HG02610 (cell line): ENCODE measurements at regions not wholly inside any gene's neighbourhood (a gene's known extent, or its start where the extent isn't known, plus 50 kb on each side); places are given as distances from the start of the nearest gene placed in this dataset.
"Not testable (repeated sequence)": the region's sequence is repeated elsewhere in the genome, so short reads cannot be mapped to it uniquely, and the experiment has no call there.

Experiments
- ATAC-seq: cut with Tn5 transposase; IDR thresholded peaks from one replicate; pipeline ENCODE4 v1.9.1; 2021; ENCODE audit warnings: mild to moderate bottlenecking, moderate library complexity; ENCODE audit not compliant: unreplicated experiment

DNA sequence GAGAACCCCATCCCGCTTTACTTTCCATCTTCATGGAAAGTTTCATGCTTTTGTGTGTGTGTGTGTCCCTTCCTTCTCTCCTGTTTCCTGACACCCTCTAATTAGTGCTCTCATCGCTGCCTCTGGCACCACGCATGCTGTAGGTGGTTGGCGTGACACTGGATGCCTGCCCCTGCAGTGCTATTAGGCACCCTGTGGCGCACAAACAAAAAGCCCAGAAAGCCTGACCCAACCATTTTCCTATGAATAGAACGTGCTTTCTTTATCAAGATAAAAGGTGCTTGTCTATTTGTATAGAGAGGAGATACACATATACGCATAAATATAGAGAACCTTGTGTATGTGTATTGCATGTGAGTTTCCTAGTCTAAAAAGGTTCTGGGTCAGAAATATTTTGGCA lies 120.8 kb upstream of the CDCA7L start:
- no peak for ATAC-seq

DNA sequence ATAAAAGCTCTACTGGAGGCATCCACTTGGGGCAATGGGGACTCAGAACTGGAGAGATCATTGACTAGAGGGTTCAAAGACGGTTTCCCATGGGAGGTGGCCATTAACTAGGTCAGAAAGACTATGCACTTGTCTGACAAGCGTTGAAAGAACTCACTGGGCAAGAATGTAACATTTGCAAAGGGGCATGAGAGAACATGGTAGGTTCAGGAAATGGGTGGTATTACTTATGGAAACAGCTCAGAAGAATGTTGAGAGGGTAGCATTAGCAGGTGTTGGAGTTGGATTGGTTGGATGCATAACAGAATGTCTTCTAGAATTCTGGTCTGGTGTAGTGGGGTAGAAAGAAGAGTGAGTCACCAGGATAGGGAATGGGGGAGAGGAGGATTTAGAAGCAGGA lies 119.1 kb upstream of the CDCA7L start:
- ATAC-seq = no peak

DNA sequence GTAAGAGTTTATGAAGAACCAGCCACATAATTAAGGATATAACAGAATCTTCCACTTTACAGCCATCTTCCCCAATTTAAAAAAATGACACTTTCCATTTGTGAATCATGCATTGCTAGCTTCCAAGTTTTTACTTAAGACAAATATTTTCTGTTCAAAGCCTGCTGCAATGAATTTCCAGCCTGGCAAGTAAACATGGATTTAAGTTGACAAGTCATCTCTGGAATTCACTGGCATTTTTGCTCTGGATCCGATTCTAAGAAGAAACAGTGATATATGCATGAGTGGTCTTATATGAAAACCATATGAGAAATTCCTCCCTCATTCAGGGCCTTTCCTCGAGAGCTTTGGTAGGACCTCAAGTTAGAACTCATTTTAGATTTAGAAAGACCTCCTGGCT lies 116.1 kb upstream of the CDCA7L start:
- ATAC-seq = no peak

DNA sequence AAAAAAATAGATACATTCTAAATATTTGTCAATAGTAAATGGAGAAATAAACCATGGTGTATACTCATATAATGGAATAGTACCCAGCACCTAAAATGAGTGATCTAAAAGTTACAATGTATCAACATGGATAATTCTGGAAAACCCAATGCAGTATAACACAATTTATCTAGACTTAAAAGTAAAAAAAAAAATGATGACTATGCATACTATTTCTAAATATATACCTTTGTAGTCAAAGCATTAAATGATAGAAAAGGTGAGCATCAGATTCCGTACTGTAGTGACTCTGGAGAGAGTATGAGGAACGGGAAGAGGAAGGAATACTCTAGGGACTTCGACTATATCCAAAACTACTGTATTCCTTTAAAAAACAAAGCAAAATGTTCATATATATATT lies 115.2 kb upstream of the CDCA7L start:
- no peak for ATAC-seq

DNA sequence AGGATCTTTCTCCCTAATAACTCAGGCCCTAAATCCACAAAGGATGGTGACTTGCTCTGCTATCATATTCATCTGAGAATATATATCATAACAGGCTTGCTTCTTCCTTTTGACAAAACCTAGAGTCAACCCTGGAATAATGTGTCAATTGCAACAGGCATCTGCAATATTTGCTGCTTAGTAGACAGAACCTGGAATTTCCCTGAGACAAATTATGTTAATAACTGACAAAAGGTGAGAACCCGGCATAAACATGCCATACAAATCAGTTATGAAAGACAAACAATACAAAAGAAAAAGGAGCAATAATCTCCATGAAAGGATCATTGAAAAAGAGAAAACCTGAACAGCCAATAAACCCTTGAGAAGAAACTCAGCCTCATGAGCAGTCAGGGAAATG lies 114.5 kb upstream of the CDCA7L start:
- no peak for ATAC-seq

DNA sequence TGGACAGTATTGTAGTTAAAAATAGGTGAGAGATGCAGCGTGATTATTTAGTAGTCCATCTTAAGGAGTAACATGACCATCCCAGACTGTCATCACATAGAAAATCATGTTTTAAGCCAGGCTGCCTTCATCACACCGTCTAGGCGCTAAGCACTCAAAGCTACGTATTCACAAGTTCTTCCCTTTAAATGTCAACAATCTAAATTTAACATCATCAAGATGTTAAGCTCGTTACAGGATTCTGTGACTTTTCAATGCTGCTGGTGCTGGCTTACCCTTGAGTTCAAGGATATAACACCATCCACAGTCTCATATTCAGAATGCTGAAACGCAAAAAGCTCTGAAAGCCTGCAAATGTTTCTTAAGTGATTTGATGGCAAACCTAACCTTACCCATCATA lies 109.5 kb upstream of the CDCA7L start:
- no peak for ATAC-seq

DNA sequence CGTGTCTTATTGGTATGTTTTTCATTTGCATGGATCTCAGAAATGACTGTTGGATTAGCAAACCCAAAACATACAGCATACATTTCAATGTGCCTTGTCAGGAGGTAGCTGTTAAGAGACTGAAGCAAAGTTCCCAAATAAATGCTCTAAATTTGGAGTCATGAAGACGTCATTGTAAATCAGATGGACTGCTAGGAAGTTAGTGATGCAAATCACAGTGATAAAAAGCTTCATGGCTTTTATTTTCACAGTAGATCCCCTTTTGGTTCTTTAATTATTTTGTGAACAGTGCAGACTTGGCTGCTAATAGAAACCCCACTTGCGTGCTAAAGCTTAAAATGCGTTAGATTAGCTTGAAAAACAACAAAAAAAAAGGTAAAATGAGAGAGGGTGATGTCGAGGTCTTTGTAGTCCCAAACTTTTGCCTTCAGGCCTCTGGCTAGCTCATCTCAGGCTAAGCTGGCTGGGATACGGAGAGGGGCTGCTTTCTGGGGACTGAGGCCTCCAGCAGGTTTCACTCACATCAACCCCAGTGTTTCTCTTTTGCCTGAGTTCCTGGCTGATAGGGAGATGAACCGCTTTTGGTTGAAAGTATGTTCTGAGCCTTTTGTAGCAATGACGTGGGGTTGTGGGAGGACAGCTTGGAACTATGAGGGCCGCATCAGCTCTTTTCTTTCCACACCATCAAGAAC lies 107.1 kb upstream of the CDCA7L start:
- no peak for ATAC-seq

DNA sequence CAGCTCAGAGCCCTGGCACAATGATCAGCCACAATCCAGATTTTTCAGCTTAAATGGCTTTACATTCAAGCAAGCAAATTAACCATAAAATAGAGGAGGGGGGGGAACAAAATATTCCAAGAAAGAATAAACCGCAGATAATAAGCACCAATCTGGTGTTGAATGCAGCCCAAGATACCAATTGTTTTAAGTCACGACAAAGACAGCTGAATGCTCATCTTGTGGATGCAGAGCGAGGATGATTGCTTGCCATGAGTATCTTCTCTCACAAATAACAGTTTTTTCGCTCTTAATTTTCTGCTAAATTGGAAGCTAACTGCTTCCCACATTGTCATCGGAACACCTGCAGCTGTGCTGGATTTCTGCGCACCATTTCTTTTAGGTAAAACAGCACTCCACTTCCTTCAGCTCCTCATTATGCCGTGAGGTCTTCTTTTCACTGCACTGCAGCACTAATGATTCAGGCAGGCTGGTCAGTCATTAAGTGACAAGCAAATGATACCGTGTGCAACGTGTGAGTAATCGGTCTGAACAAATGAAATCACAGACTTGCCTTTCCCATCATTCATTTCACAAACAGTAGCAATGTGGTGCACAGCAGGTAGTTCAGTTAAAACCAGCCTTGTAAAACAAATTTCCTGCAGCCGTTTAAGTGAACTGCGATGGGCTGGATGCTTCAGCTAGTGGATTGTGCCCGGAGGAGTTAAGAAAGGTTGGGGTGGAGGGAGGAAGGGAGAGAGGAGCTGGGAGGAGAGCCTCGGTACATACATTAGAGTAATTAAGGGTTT lies 106.4 kb upstream of the CDCA7L start:
- ATAC-seq = no peak

DNA sequence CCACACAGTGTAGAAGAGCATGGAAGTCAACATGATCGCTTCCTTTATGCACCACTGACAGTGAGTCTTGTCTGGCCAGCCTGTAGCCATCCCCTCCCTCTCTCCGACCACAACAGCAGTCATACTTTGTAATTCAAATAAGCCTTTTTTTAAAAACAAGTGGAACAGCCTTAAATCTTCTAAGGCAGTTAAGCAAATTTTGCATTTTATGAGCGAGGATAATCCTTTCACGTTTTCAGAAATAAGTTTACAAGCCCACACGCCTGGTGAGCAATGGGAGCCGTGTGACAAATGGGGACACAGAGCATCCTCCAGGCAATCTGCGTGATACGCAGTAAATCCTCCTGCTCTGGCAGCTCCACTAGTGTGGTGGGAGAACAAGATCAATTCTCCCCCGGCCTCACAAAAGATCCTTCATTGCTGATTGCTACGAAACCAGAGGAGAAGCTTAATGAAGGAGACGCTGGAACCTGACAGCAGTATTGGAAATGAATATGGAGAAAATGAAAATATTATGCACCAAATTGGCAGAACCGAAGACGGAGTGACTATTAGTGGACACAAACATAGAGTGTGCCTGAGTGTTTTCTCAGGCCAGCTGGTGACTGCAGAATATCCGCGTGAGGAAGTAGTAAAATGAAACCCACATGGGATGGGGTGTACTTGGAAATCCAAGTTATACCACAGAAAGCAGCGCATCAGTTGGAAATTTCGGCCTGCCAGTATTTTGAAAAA lies 104.2 kb upstream of the CDCA7L start:
- no peak for ATAC-seq

DNA sequence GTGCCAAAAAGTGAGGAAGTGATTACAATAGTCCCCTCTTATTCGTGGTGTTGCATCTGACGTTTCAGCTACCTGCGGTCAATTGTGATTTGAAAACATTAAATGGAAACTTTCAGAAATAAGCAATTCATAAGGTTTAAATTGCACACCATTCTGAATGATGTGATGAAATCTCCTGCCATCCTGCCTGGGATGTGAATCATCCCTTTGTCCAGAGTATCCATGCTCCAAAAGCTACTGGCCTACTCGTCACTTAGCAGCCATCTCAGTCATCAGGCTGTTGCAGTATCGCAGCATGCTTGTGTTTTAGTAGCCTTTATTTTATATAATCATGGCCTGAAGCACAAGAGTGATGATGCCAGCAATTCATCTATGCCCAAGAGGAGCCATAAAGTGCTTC lies 97.7 kb upstream of the CDCA7L start:
- ATAC-seq = no peak

DNA sequence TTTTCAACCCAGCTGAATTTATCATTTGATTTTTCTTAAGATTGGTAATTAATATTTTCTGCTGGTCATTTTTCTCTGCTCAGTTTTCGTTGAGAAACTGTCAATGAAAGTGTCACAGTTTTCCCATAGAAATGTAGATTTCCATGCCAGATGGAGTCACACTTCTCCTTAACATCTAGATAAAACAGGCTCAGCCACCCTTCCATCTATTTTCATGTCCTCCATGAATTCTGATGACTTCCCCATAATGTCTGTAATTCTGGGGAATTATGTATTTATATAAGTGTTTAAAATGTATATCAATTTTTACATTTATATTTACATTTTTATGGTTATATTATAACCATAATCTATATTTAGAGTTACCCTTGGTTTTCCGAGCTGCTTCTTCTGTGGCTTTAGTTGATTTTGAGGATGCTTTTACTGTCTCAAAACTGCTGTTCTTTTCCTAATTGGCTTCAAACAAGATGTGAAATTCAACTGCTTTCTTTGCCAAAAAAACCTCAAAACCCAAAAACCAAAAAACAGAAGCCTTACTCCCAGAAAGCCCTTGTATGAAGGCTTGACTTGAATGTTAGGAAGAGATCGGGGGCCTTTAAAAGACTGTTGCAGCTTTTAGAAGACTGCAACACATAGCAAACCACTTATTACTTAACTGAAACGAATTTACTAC lies 95.4 kb upstream of the CDCA7L start:
- ATAC-seq = no peak

DNA sequence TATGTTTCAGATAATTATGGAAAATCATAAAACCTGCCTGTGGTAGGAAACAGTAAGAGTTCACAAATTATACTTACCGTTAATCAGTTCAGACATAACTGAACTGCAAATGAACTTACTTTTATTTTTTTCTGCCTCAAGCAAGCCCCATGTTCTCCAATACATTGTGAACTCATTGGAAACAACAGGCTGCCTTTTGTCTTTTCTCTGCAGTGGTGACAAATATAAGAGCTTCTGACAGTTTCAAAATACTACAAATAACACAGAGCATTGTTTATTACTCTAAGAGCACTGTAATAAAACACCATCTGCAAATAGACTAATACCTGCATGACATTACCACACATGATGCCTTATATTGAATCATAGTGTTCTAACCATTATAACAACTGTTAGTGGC lies 94.0 kb upstream of the CDCA7L start:
- no peak for ATAC-seq

DNA sequence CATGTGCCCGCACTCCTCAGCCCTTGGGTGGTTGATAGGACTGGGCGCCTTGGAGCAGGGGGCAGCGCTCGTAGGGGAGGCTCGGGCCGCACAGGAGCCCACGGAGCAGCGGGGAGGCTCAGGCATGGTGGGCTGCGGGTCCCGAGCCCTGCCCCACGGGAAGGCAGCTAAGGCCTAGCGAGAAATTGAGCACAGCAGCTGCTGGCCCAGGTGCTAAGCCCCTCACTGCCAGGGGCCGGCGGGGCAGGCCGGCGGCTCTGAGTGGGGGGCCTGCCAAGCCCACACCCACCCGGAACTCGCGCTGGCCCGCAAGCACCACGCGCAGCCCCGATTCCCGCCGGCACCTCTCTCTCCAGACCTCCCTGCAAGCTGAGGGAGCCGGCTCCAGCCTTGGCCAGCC lies 86.7 kb upstream of the CDCA7L start:
- not testable (repeated sequence) for ATAC-seq

DNA sequence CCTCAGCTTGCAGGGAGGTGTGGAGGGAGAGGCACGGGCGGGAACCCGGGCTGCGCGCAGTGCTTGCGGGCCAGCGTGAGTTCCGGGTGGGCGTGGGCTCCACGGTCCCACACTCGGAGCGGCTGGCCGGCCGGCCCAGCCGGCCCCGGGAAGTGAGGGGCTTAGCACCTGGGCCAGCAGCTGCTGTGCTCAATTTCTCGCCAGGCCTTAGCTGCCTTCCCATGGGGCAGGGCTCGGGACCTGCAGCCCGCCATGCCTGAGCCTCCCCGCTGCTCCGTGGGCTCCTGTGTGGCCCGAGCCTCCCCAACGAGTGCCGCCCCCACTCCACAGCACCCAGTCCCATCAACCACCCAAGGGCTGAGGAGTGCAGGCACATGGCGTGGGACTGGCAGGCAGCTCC lies 83.0 kb upstream of the CDCA7L start:
- not testable (repeated sequence) for ATAC-seq

DNA sequence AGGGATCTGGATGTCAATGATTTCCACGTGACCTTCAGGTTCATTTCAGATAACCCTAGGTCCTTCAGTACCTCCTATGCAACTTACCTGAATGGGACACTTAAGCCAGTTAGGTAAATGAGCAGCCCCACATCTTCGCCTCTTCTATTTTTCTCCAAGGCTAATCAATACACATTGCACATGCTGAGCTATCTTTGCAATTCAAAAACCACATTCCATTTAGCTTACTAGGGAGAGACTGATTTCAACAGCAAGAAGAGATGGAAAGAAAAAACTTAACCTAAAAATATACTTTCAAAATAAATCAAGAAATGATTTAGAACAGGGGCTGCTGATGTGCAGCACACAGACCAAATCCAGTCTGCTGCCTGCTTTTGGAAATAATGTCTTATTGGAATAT lies 81.8 kb upstream of the CDCA7L start:
- ATAC-seq = no peak

DNA sequence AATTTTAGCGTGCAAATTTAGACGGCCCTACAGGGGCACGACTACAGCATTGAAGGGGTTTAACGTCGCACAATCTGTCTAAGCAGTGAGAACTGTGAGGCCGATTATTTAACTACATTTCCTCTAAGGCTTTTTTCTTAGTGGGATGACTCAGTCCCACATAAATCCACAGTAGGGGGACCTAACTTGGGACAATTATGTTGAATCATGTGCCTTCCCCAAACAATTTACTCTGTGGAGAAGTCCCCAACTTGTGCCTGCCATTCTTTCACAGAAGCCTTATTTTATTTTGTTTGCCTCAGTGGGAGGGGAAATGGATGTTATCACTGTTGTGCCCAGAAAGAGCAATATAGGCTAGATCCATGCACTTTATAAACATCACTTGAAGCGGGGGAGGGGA lies 80.3 kb upstream of the CDCA7L start:
- no peak for ATAC-seq

DNA sequence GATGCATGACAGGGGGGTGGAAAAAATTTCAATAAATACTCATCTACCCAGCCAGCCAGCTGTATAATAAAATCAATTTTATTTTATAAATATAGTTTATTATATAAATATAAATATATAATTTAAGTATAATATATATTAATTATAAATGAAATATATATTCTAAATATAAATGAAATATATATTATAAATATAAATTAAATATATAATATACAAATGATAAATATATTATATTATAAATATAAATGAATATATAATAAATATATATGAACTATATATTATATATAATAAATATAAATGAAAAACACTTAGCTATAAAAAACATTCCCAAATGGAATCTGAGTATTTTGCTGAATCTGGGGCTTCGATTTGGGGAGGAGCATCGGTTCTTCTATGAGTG lies 79.4 kb upstream of the CDCA7L start:
- no peak for ATAC-seq

DNA sequence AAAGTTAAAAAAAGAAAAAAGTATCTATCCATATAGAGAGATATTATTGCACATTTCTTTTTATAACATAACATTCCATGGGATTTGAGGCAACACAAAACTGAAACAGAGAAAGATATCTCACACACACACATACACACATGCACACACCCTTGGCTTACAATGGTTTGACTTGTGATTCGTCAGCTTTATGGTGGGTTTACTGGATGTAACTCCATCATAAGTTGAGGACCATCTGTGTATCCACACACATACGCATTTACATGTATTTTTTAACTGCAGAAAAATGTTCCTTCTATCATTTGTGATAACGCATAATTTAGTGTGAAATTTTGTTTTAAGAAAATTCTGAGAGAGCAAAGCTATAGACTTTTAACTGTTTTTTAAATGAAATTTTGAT lies 74.2 kb upstream of the CDCA7L start:
- ATAC-seq = no peak

DNA sequence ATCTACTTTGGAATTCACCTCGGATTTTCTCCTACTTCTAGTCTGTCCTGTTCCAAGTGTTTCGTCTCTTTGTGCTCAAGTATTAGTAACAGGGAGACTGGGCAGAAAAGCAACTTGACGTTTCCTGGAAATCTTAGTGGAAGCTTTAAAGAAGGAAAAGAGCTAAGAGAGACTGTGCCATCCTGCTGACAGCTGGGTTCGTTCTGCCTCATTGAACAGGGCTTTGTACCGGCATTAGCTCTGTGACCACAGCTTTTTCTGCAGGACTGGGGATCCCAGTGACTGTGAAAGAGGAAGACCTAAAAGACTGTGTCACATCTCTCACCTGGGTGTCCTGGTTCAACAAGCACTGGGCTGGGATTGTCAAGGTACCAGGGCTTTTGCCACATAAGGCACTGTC lies 70.8 kb upstream of the CDCA7L start:
- ATAC-seq = peak; percentile 40

DNA sequence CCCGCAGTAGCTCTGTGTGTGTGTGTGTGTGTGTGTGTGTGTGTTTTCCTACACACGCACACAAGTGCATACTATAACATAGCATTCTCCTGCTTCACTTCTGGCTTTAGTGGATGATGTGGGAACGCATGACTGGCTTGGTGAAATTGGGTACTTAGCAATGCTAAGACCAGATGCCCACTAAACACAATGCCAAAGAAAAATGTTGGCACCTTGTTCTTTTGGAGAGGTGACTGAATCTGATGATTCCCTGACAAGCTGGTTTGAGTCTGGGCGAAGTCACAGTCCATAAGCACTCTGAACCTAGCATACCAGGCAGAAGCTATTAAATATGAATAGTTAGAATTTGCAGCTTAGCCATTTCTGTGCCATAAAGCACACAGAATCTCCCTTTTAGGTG lies 68.0 kb upstream of the CDCA7L start:
- no peak for ATAC-seq

DNA sequence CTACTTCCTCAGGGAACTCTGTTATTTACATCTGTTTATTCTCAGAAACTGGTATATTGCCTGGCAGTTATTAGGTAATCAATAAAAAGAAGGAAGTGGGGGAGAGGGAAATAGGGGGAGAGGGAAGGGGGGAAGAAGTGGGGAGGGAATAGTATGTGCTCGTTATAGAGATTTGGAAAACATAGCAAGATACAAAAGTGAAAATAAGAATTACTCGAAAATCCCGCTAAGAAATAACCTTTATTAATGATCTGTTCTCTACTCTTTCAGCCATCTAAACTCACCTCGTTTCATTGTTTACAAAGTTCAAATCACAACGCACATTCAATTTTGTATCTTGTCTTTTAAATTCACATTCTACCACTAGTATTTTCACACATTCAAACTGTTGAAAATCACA lies 63.0 kb upstream of the CDCA7L start:
- ATAC-seq = no peak

DNA sequence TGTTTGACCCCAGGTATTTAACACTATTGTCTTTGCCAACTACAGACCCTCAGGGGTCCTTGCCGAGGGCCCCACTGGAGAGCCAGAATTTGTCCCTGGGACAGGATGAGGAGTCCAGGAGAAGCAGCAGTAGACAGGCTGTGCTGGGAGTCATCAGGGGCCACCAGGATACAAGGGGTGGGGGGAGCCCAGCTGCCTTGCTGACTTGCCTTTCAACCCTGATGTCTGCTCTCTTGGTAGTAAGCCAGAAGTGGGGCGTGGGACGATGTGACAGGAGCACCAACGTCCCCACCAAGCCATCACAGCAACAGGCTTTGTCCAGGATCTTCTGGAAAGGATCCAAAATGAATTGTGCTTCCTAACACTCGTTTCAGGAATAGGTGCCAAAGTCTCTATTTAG lies 62.4 kb upstream of the CDCA7L start:
- no peak for ATAC-seq
